ENCODE measurements at regions not wholly inside any gene's neighbourhood (a gene's known extent, or its start where the extent isn't known, plus 50 kb on each side); places are given as distances from the start of the nearest gene placed in this dataset.

DNA sequence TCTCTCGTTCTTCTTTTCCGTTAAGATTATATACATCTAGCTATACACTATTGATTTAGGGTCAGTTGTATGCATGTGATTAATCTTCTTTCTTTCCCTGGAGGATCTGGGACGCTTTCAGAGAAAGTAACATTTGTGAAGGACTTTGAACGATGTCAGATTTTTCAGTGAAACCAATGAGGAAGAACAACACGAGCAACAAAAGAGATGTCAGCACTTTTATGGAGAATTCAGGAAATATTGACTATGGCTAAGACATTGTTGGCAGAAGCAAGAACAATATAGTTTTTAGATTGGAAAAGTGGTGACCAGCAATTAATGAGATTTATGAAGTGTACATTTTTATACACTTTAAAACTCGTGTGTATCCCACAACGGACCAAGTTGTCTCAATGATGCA is 355.5 kb downstream of the TGFB2 start:
- peaks cover 2% of the 10 kb centered on the region for H3K27me3 Mint-ChIP-seq
- CTCF ChIA-PET: interaction anchor here (1.6 kb wide), 1 partner anchor 16 kb away, joined by 3 read pairs; no protein-coding TSS in a partner anchor
- ATAC-seq (no peak), DNase-seq (no peak)
- POLR2A ChIA-PET: no interaction called here
- no peak overlapping the region for H3K4me3 Mint-ChIP-seq
- no peaks in the 10 kb centered on the region for H3K4me1 Mint-ChIP-seq (ENCODE audit: low read depth)
- TF ChIP-seq, protein P1, sequence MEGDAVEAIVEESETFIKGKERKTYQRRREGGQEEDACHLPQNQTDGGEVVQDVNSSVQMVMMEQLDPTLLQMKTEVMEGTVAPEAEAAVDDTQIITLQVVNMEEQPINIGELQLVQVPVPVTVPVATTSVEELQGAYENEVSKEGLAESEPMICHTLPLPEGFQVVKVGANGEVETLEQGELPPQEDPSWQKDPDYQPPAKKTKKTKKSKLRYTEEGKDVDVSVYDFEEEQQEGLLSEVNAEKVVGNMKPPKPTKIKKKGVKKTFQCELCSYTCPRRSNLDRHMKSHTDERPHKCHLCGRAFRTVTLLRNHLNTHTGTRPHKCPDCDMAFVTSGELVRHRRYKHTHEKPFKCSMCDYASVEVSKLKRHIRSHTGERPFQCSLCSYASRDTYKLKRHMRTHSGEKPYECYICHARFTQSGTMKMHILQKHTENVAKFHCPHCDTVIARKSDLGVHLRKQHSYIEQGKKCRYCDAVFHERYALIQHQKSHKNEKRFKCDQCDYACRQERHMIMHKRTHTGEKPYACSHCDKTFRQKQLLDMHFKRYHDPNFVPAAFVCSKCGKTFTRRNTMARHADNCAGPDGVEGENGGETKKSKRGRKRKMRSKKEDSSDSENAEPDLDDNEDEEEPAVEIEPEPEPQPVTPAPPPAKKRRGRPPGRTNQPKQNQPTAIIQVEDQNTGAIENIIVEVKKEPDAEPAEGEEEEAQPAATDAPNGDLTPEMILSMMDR (IDR thresholded peaks at IDR 0.05): no peak
- no peaks in the 10 kb centered on the region for H3K36me3 Mint-ChIP-seq (ENCODE audit: low read depth)
- intact Hi-C loops (cut with micrococcal nuclease): no loop called here
- H3K27ac Mint-ChIP-seq: no peak overlapping the region
- H3K9me3 Mint-ChIP-seq: peaks cover 2% of the 10 kb centered on the region

DNA sequence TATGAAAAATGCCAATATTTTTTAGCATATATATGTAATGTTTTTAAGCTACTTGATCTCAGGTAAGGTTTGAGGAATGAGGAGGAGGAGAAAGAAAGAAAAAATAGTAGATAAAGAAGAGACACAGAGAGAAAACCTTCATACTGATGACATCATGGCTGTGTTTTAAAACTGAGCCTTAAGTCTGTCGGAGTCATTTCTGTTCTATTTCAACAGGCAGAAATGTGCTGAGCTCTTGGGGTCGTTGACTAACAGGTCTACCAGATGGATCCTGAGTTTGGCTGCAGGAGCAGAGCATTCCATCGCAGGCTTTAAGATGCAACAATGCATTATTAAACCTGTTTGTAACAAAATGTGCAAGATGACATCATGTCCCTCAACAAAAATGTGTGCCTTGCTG is 356.0 kb downstream of the TGFB2 start:
- ChIA-PET CTCF (interaction anchor here (1.6 kb wide), 1 partner anchor 17 kb away, joined by 3 read pairs; no protein-coding TSS in a partner anchor), POLR2A (no interaction called here)
- H3K9me3 Mint-ChIP-seq: no peaks in the 10 kb centered on the region
- no peaks in the 10 kb centered on the region for H3K4me1 Mint-ChIP-seq (ENCODE audit: low read depth)
- H3K27me3 Mint-ChIP-seq: peaks cover 2% of the 10 kb centered on the region
- intact Hi-C loops (cut with micrococcal nuclease): no loop called here
- H3K36me3 Mint-ChIP-seq (ENCODE audit: low read depth): no peaks in the 10 kb centered on the region
- ATAC-seq (no peak), DNase-seq (no peak)
- TF ChIP-seq, protein P1 (IDR thresholded peaks at IDR 0.05): no peak
- no peak overlapping the region for H3K27ac Mint-ChIP-seq
- H3K4me3 Mint-ChIP-seq: no peak overlapping the region

DNA sequence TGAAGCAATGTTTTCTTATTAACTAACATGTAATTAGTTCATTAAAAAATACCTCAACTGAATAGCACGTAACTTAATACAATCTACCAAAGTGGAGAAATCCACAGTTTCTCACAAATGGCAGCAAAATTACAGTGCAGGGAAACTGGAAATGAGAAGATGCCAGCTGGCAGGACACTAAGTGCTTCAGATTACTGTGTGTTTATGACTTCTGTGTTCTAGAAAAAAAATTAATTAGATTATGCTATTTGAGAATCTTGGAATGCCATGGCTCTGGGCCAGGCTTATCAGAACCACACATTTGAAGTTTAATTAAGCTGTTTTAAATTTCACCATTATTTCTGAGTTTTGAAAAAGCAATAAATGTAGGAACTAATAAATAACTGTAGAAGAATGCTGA is 357.6 kb downstream of the TGFB2 start:
- Mint-ChIP-seq H3K4me1 (ENCODE audit: low read depth) (no peaks in the 10 kb centered on the region), H3K27me3 (peaks cover 2% of the 10 kb centered on the region), H3K9me3 (no peaks in the 10 kb centered on the region), H3K36me3 (ENCODE audit: low read depth) (no peaks in the 10 kb centered on the region), H3K27ac (no peak overlapping the region), H3K4me3 (no peak overlapping the region)
- CTCF ChIA-PET: no interaction called here
- intact Hi-C loops (cut with micrococcal nuclease): no loop called here
- DNase-seq (no peak), ATAC-seq (no peak)
- TF ChIP-seq, protein P1 (IDR thresholded peaks at IDR 0.05): no peak
- POLR2A ChIA-PET: no interaction called here

DNA sequence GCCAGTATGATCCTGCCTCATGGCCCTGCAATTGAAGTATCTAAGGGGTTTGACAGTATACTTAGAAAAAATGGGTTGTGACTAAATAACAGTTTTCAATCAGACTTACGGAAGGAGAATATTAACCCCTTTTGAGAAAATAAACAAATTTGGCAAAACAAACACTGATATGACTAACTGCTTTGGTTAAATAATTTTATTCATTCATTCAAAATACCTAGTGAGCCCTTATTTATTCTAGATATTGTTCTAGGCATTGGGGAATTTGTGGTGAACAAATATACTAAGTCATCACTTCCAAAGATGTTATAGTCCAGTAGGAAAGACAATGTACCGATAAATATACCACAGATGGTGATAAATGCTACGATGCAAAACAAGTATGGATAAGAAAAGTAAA is 358.7 kb downstream of the TGFB2 start:
- TF ChIP-seq, protein P1 (IDR thresholded peaks at IDR 0.05): no peak
- no peaks in the 10 kb centered on the region for H3K36me3 Mint-ChIP-seq (ENCODE audit: low read depth)
- no peaks in the 10 kb centered on the region for H3K9me3 Mint-ChIP-seq
- no peak for DNase-seq
- ChIA-PET POLR2A (no interaction called here), CTCF (no interaction called here)
- H3K4me1 Mint-ChIP-seq (ENCODE audit: low read depth): no peaks in the 10 kb centered on the region
- peaks cover 2% of the 10 kb centered on the region for H3K27me3 Mint-ChIP-seq
- intact Hi-C loops (cut with micrococcal nuclease): no loop called here
- H3K27ac Mint-ChIP-seq: no peak overlapping the region
- ATAC-seq: no peak
- H3K4me3 Mint-ChIP-seq: no peak overlapping the region

DNA sequence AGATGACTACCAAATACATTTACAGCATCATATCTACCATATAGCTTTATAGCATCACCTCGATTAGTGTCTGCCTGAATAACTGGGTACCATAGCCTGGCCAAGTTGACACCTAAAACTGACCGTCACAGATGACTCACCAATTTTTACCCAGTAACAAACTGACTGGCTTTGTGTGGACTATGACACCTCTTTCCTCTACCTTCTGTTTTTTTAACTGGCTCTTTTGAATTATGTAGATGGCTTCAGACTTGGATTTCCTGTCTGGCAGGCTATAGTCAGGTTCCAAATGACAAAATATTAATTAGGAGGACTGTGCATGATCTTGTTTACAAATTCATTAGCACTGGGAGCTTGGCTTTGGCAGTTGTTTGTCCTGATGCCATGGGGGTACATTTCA is 360.3 kb downstream of the TGFB2 start:
- no peak overlapping the region for H3K4me3 Mint-ChIP-seq
- TF ChIP-seq, protein P1 (IDR thresholded peaks at IDR 0.05): no peak
- ATAC-seq (no peak), DNase-seq (no peak)
- H3K27ac Mint-ChIP-seq: no peak overlapping the region
- ChIA-PET CTCF (interaction anchor here (0.6 kb wide), 1 partner anchor 975 kb away, joined by 3 read pairs; no protein-coding TSS in a partner anchor), POLR2A (no interaction called here)
- no peaks in the 10 kb centered on the region for H3K9me3 Mint-ChIP-seq
- H3K36me3 Mint-ChIP-seq (ENCODE audit: low read depth): no peaks in the 10 kb centered on the region
- no peaks in the 10 kb centered on the region for H3K4me1 Mint-ChIP-seq (ENCODE audit: low read depth)
- intact Hi-C loops (cut with micrococcal nuclease): no loop called here
- H3K27me3 Mint-ChIP-seq: peaks cover 2% of the 10 kb centered on the region

Data from activated CD8-positive, alpha-beta T cell treated with anti-CD3 and anti-CD28 coated beads for 36 hours (primary cell).